Fibroblast of skin of scalp (primary cell): ENCODE measurements at regions not wholly inside any gene's neighbourhood (a gene's known extent, or its start where the extent isn't known, plus 50 kb on each side); places are given as distances from the start of the nearest gene placed in this dataset.
"Not testable (repeated sequence)": the region's sequence is repeated elsewhere in the genome, so short reads cannot be mapped to it uniquely, and the experiment has no call there.

ENCODE experiments used
- DNase-seq: peaks from one replicate; pipeline ENCODE4 v3.0.0-alpha.2; 2013

GRCh38 chr6:14571746-14572145 lies 454.2 kb downstream of the CD83 start:
- DNase-seq, result no peak

GRCh38 chr6:14573267-14573666 lies 455.7 kb downstream of the CD83 start:
- no peak for DNase-seq

DNA sequence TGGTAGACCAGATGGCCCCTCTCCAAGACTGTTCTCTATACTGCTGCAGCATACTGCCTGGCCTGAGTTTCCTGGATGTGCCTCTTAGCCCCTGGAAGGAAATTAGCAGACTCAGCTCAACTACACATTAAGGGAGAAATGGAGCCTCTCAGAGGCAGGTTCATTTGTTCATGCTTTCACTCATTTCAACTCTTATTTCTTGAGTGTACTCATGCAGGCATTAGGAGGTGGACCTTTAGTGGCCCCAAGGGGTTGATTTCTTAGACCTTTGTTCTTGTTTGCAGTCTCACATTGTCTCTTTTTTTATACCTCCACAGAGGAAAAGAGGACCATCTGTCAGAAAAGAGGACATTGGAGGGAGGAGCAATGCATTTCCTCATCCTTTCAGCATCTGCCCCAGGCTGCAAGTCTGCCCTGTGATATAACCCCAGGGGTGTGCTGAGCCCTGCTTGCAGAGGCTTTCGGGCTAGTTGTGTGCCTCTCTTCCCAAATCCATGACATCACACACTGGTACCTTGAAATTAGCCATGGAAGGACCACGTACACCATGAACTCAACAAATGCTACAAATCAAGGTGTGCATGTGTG lies 456.2 kb downstream of the CD83 start:
- no peak for DNase-seq

DNA sequence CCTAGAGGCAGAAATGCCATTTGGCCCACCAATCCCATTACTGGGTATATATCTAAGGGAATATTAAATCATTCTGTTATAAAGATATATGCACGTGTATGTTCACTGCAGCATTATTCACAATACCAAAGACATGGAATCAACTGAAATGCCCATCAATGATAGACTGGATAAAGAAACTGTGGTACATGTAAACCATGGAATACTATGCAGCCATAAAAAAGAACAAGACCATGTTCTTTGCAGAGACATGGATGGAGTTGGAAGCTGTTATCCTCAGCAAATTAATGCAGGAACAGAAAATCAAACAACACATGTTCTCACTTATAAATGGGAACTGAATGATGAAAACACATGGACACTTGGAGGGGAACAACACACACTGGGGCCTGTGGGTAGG lies 458.4 kb downstream of the CD83 start:
- no peak for DNase-seq

GRCh38 chr6:14578994-14579393 lies 461.4 kb downstream of the CD83 start:
- DNase-seq, result no peak

DNA sequence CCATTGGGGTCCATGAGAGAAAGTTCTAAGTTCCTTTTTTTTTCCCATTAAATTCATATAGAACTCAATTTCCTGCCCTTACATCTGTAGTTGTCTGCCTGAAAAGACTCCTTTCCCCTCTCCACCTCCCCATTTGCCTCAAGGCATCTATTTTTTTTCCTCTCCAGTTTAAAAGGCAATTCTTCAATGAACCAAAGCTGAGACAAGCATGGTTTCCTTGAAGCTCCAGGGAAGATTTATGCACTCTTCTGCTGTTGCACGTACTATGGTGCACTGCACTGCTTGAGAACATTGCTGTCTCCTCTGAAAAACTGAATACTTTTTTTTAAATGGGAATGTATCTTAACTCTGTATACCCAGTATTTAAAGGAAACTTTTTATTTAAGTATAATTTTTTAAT lies 465.2 kb downstream of the CD83 start:
- no peak for DNase-seq

- DNase-seq, result no peak
Measured at GRCh38 chr6:14583826-14584225, 466.3 kb downstream of the CD83 start.

- DNase-seq, result peak; percentile 2
Measured at GRCh38 chr6:14584450-14584849, 466.9 kb downstream of the CD83 start.

- DNase-seq, result no peak
Measured at GRCh38 chr6:14585689-14586088, 468.1 kb downstream of the CD83 start.

GRCh38 chr6:14589175-14589574 lies 471.6 kb downstream of the CD83 start:
- DNase-seq, result no peak

DNA sequence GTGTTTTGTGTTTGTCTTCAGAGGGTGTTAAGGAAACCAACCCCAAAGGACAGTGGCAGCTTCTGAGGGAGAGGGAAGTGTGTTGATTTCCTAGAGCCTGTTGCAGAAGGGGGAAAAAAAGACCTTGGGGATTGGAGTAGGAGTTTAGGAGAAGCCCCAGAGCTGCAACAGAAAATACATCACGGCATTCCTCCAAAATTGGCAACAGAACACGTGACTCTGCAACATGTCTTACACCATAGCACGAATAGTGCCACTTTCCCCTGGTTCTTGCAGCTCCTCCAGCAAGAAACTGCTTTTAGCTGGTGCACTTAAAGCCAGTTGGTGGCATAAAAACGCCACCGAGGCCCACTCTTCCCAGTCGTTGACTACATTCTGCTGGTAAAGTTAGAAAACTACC lies 473.0 kb downstream of the CD83 start:
- DNase-seq, result no peak

- no peak for DNase-seq
Measured at GRCh38 chr6:14591998-14592397, 474.4 kb downstream of the CD83 start.

- no peak for DNase-seq
Measured at GRCh38 chr6:14593286-14593685, 475.7 kb downstream of the CD83 start.

DNA sequence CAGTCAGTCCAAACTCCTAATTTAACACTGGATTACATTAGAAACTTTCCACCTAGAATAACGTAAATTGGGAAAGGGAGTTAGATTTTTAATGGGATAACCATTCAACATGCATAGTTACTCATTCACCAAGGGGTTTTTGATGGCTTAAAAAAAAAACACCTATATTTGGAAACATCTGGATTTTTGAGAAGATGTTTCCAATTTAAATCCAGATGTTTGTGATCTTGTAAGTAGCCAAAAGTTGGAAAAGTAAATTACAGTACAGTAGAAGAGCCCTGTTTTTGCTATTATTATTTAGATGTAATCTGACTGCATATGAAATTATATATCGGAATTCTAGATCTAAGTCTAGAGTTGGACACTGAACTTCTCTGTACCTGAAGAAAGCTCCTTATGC lies 478.2 kb downstream of the CD83 start:
- no peak for DNase-seq

DNA sequence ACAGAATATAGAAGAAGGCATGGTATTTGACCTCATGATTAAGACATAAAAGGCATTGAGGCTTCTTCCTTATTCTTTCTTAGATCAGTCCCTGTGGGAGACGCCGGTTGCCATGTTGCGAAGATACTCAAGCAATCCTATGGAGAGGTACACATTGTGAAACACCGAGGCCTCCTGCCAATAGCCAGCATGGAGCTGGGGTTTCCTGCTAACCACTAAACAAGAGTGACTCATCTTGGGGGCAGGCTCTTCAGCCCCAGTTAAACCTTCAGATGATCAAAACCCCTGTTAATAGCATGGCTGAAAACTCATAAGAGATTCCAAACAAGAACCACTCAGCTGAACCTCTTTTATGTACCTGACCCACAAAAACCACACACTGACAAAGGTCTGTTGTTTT lies 478.8 kb downstream of the CD83 start:
- peak; percentile 62 for DNase-seq

GRCh38 chr6:14597090-14597489 lies 479.5 kb downstream of the CD83 start:
- DNase-seq, result no peak

- no peak for DNase-seq
Measured at GRCh38 chr6:14598017-14598864, 480.7 kb downstream of the CD83 start.

DNA sequence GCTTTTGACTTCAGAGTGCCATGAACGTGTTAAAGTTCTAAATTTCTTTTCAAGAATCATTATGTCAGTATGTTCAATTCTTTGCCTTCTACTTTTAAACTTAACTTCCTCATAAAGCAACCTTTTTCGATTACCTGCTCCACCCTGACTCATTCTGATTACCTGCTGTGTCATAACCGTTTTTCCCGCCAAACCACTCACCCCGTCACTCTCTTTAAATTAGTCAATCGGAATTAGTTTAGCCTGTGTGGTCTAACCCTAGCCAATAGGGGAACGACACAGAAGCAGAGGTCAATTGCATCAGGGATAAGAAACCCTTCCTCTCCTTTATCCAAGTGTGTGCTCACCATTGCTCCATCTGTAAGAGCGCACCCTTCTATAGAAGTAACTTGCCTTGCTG lies 482.7 kb downstream of the CD83 start:
- DNase-seq, result not testable (repeated sequence)

DNA sequence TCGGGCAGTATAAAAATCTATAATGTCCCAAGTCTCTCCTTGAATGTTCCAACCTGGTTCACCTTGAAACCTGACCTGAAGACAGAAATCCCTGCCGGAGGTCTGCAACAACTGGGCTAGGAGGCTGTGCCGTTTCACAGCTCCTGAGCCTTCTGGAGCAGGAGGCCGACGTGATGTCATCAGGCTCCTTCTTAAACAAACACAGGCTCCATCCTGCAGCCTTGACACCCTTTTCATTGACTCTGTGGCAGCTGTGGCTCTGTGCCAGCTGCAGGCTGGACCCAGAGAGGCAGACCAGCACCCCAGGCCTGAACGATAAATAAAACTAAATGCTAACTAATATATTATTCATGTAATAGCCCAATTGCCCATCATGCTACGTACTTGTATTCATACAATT lies 483.9 kb downstream of the CD83 start:
- DNase-seq, result no peak

GRCh38 chr6:14606353-14606752 lies 488.8 kb downstream of the CD83 start:
- DNase-seq, result no peak

GRCh38 chr6:14610141-14610540 lies 492.6 kb downstream of the CD83 start:
- no peak for DNase-seq

DNA sequence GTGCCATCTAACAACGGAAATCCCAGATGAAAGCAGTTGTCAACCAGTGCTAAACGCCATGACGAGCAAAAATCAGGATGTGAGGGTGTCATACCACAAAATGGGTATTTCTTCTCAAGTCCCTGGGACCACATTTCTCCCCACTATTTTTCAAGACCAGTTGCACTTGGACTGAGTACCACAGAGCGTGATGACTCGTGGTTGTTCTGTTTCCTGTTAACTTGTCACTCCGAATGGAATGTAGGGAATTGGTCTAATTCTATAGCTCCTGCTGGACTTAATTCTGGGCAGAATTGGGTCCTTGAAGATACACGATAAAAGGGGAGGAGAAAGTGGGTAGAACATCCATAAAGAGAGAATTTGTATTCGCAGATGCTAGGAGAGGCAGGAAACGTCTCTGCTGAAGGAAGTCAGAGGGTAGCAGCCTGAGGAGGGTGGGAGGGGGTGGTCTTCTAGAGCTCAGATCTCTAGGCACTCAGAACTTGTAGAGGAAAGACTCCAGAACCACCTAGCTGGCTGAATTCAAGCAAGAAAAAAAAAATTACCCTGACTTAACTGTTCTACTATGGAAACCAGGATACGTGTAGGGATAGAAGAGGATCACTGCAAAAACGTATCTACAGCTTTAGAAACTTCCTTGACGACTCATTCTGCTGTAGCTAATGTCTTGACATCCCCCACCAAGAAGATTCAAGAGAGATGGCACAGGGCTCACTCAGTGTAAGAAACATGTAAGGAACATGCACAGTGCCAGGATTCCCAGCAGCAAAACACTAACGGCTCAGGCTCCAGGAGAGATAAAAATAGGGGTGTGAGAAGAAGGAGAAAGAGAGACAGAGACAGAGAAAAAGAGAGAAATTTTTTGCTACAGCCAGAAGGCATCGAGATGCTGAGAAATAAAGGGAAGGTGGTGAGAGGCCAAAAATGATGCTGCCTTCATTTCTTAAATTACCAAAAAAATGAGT lies 494.7 kb downstream of the CD83 start:
- DNase-seq, result peak; percentile 63

DNA sequence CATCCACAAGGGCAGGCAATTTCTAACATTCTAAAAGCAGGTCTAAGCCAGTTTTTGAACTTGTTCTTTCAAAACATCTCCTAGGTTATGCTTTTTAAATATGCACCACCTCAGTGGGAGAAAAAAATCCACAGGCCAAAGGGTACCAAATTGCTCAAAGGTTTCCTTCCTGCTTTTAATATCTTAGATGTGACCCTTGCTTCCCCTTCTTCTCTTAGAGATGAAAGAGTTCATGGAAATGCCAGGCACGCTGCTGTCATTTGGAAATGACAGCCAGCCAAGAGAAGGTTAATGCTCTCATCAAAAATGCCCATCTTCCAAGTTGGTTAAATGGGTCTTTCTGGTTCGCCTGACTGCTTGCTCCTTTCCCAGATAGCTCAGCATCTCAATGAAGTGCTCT lies 497.1 kb downstream of the CD83 start:
- DNase-seq, result no peak
